Kasumi-1 (cell line): ENCODE measurements at regions not wholly inside any gene's neighbourhood (a gene's known extent, or its start where the extent isn't known, plus 50 kb on each side); places are given as distances from the start of the nearest gene placed in this dataset.
A peak's percentile ranks its signal among the peaks of the same experiment; 100 is the strongest.

Experiments
- DNase-seq, 2 experiments: peaks; one replicate each; lab custom pipeline; 2025; lab: John Stamatoyannopoulos, UW

GRCh38 chr12:45102818-45103217 lies 51.9 kb upstream of the DBX2 start:
- DNase-seq, result no peak

- no peak for DNase-seq
These were observed 55.1 kb upstream of the DBX2 start for GRCh38 chr12:45105996-45106395.

- DNase-seq, result no peak
These were observed 61.4 kb upstream of the DBX2 start for GRCh38 chr12:45112306-45112705.

- DNase-seq, result no peak
These were observed 70.3 kb upstream of the DBX2 start for GRCh38 chr12:45121224-45121623.

- DNase-seq, result peak; percentile 7 to 37
These were observed 72.0 kb upstream of the DBX2 start for GRCh38 chr12:45122768-45123380.

GRCh38 chr12:45124485-45125155 lies 73.7 kb upstream of the DBX2 start:
- DNase-seq, result no peak

GRCh38 chr12:45125997-45126396 lies 75.1 kb upstream of the DBX2 start:
- DNase-seq, result no peak

GRCh38 chr12:45128637-45129036 lies 77.7 kb upstream of the DBX2 start:
- no peak for DNase-seq

- DNase-seq, result peak; percentile 84 to 87
These were observed 80.0 kb upstream of the DBX2 start for GRCh38 chr12:45130881-45131281.

GRCh38 chr12:45131506-45131905 lies 80.6 kb upstream of the DBX2 start:
- peak; percentile 9 to 23 for DNase-seq

- peak; percentile 24 to 59 for DNase-seq
These were observed 77.3 kb upstream of the ANO6 start for GRCh38 chr12:45138609-45139008.

GRCh38 chr12:45148006-45148405 lies 67.9 kb upstream of the ANO6 start:
- no peak for DNase-seq

GRCh38 chr12:45148619-45149018 lies 67.3 kb upstream of the ANO6 start:
- DNase-seq, result no peak

GRCh38 chr12:45165284-45165683 lies 50.6 kb upstream of the ANO6 start:
- DNase-seq, result no peak

- no peak for DNase-seq
These were observed 49.8 kb upstream of the ANO6 start for GRCh38 chr12:45166056-45166455.
